Stomach (tissue), 8 donors: ENCODE measurements at regions not wholly inside any gene's neighbourhood (a gene's known extent, or its start where the extent isn't known, plus 50 kb on each side); places are given as distances from the start of the nearest gene placed in this dataset.

Experiments used
- DNase-seq, 2 donors: peaks; one replicate each; pipeline versions ENCODE4 v3.0.0 to v3.0.0-alpha.2; 2013 to 2019
- H3K27ac ChIP-seq, 5 donors: fragments of 200-600 bp in 4 of 5; sonication (generic) in 4 of 5; one replicate each; pipeline ENCODE4 v1.5.1; 2013 to 2019; ENCODE audit warnings: mild to moderate bottlenecking in 1 of 5, moderate library complexity in 1 of 5
- H3K27me3 ChIP-seq, 3 donors: fragments of 200-600 bp; sonication (generic); one replicate each; pipeline ENCODE4 v1.5.1; 2017 to 2019; ENCODE audit warnings: mixed run types in 1 of 3
- H3K36me3 ChIP-seq, 4 donors: fragments of 200-600 bp; sonication (generic); 1 replicate in 3 of 4; 2 replicates in 1 of 4; pipeline ENCODE4 v1.5.1; 2016 to 2019
- H3K4me1 ChIP-seq, 4 donors: fragments of 200-600 bp; sonication (generic); one replicate each; pipeline ENCODE4 v1.5.1; 2016 to 2019
- H3K4me3 ChIP-seq, 4 donors: fragments of 200-600 bp; sonication (generic) in 3 of 4; one replicate each; pipeline ENCODE4 v1.5.1; 2016 to 2019; ENCODE audit warnings: mild to moderate bottlenecking in 1 of 4
- H3K9me3 ChIP-seq, 4 donors: fragments of 200-600 bp; sonication (generic); one replicate each; pipeline ENCODE4 v1.5.1; 2016 to 2019
- EP300 ChIP-seq: sonication (generic); formaldehyde crosslinking; IDR thresholded peaks from one replicate; pipeline ENCODE4 v1.6.1; 2017; ENCODE audit warnings: antibody characterized with exemption
- POLR2A ChIP-seq, 4 donors: fragments of 450-650 bp; IDR thresholded peaks; one replicate each; pipeline ENCODE4 v1.6.1; 2016; ENCODE audit warnings: antibody characterized with exemption in 4 of 4, control low read depth in 2 of 4, mild to moderate bottlenecking in 1 of 4, moderate library complexity in 1 of 4
- POLR2AphosphoS5 ChIP-seq, 3 donors: sonication (generic); formaldehyde crosslinking; IDR thresholded peaks; one replicate each; pipeline ENCODE4 v1.6.1; 2016; ENCODE audit warnings: antibody characterized with exemption in 3 of 3
- WGBS, 5 donors: extraction: QIAGEN DNeasy Blood & Tissue Kit in 3 of 5; methylation state at CpG; one replicate each; pipeline versions ENCODE4 v1.1.5 to v1.1.7; 2013 to 2018; 5-methylcytosine and 5-hydroxymethylcytosine counted together
- intact Hi-C: fragments of 100-400 bp; cut with DNase I; formaldehyde crosslinking; loops from one replicate; pipeline ENCODE4 v1.15.1; 2023; ENCODE audit warnings: low total_unique reads
- TF ChIP-seq, protein P1 (sequence below), 7 experiments: fragments of 450-650 bp in 4 of 7; fragments of 200-600 bp in 3 of 7; sonication (generic) in 3 of 7; IDR thresholded peaks; one replicate each; pipeline ENCODE4 v1.5.1; 2016 to 2019; ENCODE audit warnings: antibody characterized with exemption in 7 of 7, control low read depth in 2 of 7, mild to moderate bottlenecking in 1 of 7
- donor health status: healthy with polysubstance abuse.
- donor health status: Bipolar disorder and iron deficiency.
- donor health status: healthy.

DNA sequence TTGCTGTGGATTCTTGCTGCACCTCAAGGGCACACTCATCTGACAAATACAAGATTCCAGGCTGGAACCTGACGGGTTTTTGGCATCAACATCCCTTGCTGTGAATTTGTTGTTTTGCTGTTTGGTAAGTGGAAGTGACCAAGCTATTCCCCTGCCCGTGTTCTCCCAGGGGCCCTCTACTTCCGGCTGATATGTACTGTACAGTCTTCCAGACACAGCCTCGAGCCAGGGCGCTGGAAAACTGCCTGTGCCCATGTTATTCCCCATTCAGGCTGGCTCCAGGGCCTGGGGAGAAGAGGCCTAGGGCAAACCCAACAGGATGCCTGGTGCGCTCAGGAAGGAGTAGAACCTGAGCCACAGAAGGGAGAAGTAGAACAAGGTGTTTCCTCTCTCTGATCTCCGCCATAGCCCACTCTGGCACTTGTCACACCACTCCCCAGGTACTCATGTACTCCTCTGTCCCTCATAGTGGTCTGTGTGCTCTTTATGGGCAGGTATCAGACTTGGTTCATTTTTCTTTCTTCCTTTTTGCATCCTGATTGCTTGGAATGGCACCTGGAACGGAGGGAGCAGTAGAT, 67.8 kb upstream of the LTA4H start:
- H3K4me1 ChIP-seq, result peaks cover 0 to 3% (median 0%) of the 10 kb centered on the region in 4 donors
- 55 to 77% (median 74%) methylated on average over 8 of the region's 8 CpGs for WGBS, 5 donors
- no peaks in the 10 kb centered on the region for H3K27me3 ChIP-seq
- DNase-seq, result peak in 1 of 2 donors; percentile 14
- no peaks in the 10 kb centered on the region for H3K9me3 ChIP-seq
- H3K27ac ChIP-seq, result no peak overlapping the region
- TF ChIP-seq POLR2A (IDR thresholded peaks at IDR 0.05), result no peak
- TF ChIP-seq POLR2AphosphoS5 (IDR thresholded peaks at IDR 0.05), result no peak
- no peak for TF ChIP-seq EP300
- TF ChIP-seq, protein P1, sequence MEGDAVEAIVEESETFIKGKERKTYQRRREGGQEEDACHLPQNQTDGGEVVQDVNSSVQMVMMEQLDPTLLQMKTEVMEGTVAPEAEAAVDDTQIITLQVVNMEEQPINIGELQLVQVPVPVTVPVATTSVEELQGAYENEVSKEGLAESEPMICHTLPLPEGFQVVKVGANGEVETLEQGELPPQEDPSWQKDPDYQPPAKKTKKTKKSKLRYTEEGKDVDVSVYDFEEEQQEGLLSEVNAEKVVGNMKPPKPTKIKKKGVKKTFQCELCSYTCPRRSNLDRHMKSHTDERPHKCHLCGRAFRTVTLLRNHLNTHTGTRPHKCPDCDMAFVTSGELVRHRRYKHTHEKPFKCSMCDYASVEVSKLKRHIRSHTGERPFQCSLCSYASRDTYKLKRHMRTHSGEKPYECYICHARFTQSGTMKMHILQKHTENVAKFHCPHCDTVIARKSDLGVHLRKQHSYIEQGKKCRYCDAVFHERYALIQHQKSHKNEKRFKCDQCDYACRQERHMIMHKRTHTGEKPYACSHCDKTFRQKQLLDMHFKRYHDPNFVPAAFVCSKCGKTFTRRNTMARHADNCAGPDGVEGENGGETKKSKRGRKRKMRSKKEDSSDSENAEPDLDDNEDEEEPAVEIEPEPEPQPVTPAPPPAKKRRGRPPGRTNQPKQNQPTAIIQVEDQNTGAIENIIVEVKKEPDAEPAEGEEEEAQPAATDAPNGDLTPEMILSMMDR (IDR thresholded peaks at IDR 0.05), result no peak
- no peak overlapping the region for H3K4me3 ChIP-seq
- intact Hi-C loops, result no loop called here
- no peaks in the 10 kb centered on the region for H3K36me3 ChIP-seq

DNA sequence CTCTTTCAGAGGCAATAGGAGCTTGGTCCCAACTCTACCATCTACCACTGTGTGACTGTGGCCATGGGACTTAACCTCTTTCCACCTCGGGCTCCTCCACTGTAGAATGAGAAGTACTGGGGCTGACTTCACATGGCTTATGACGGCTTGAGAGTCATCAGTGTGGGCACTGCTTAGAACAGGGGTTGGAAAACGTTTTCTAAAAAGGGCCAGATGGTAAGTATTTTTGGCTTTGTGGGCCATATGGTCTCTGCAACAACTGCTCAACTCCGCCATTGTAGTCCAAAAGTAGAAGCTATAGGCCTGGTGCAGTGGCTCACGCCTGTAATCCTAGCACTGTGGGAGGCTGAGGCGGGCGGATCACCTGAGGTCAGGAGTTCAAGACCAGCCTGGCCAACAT, 69.2 kb upstream of the LTA4H start:
- WGBS, 5 donors, result 90 to 95% (median 92%) methylated on average over 6 to 7 of the region's 7 CpGs
- H3K27ac ChIP-seq, result no peak overlapping the region
- TF ChIP-seq, protein P1 (IDR thresholded peaks at IDR 0.05), result no peak
- TF ChIP-seq POLR2A (IDR thresholded peaks at IDR 0.05), result no peak
- TF ChIP-seq EP300, result no peak
- TF ChIP-seq POLR2AphosphoS5 (IDR thresholded peaks at IDR 0.05), result no peak
- H3K4me3 ChIP-seq, result no peak overlapping the region
- no peaks in the 10 kb centered on the region for H3K9me3 ChIP-seq
- H3K27me3 ChIP-seq, result no peaks in the 10 kb centered on the region
- DNase-seq, result no peak
- peaks cover 0 to 5% (median 0%) of the 10 kb centered on the region in 4 donors for H3K4me1 ChIP-seq
- no peaks in the 10 kb centered on the region for H3K36me3 ChIP-seq
- intact Hi-C loops, result no loop called here

DNA sequence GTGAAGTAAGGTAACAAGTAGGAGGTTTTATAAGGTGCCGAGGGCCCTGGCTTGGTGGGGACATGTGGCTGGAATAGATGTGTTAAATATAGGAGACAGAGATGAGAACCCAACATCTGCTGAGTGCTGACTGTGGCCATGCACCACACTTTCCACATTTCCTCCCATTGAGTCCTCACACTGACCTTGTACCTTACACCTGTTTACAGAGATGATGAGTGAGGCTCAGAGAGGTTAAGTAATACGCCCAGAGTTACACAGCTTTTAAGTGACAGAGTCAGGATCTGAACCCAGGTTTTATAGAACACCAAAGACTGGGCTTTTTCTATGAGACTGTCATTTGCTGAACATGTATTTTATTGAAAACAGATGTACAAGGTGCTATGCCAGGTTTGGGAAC, 70.8 kb upstream of the LTA4H start:
- Histone ChIP-seq H3K27ac (no peak overlapping the region), H3K36me3 (no peaks in the 10 kb centered on the region), H3K4me1 (peaks cover 0 to 5% (median 1%) of the 10 kb centered on the region in 4 donors), H3K27me3 (no peaks in the 10 kb centered on the region), H3K4me3 (no peak overlapping the region), H3K9me3 (no peaks in the 10 kb centered on the region)
- no peak for DNase-seq
- WGBS, 5 donors, result 84 to 95% (median 92%) methylated on average over 2 of the region's 2 CpGs
- TF ChIP-seq POLR2A (IDR thresholded peaks at IDR 0.05), result no peak
- no peak for TF ChIP-seq POLR2AphosphoS5 (IDR thresholded peaks at IDR 0.05)
- TF ChIP-seq, protein P1 (IDR thresholded peaks at IDR 0.05), result no peak
- TF ChIP-seq EP300, result no peak
- intact Hi-C loops, result no loop called here

DNA sequence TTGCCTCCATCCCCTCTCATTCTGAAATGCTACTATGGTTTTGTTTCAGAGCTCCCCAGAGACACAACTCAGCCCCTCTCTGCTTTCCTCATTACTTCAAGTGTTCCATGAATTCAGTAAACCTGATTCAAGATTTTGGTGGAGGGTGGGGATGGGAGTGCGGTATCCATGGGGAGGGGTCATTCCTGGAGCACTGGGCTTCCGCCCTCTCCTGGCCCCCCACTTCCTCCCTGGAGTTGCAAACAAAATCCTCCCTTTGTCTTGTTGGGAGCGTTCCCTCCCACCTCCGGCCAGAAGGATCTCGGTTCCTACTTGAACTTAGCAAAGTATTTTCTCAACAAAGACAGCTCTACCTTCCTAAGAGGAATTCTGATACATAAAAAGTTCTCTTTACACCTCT, 71.8 kb upstream of the LTA4H start:
- WGBS, 5 donors, result 88 to 97% (median 90%) methylated on average over 5 of the region's 5 CpGs
- H3K27me3 ChIP-seq, result no peaks in the 10 kb centered on the region
- H3K36me3 ChIP-seq, result no peaks in the 10 kb centered on the region
- TF ChIP-seq EP300 (no peak), POLR2A (IDR thresholded peaks at IDR 0.05) (no peak), POLR2AphosphoS5 (IDR thresholded peaks at IDR 0.05) (no peak)
- TF ChIP-seq, protein P1 (IDR thresholded peaks at IDR 0.05), result no peak
- no peak for DNase-seq
- intact Hi-C loops, result no loop called here
- H3K4me1 ChIP-seq, result peaks cover 0 to 14% (median 5%) of the 10 kb centered on the region in 4 donors
- H3K27ac ChIP-seq, result peak overlapping the region in 2 of 5 donors; percentile 46 to 66
- no peaks in the 10 kb centered on the region for H3K9me3 ChIP-seq
- no peak overlapping the region for H3K4me3 ChIP-seq
